ENCODE measurements at regions not wholly inside any gene's neighbourhood (a gene's known extent, or its start where the extent isn't known, plus 50 kb on each side); places are given as distances from the start of the nearest gene placed in this dataset.

DNA sequence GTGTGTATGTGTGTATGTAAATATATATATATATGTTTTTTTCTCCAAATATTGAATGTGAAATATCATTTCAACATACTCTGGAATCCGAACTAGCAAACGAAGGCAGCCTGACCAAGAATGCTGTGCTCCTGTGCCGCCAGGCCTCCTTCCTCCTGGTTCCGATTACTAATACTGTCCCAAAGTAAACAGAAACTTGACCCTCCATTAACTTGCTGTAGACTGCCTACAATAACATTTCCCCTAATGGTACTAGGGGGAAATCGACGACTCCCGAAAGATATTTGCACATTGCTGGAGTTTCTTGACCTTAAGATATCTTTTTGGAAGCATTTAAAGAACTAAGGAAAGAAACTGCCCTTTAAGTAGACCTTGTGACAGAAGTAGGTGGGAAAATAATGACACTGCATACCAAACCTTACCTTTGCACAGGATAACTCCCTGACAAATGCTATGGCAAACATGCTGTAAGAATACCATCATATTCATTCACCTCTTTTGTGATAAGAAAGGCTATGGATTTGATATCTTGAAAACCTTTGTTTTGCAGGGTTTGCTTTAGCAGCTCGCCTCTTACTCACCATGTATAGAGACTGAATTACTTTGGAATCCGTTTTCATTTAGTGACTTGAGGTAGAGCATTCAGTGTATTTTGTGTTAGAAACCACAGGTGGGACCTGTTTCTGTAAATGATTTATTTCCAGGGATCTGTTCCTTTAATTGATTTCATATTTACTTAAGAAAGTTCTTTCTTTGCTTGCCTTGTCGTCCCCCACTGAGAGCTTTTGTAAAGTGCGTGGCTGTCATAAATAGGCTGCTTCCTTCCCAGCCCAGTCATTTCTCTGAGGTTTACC, 80.1 kb downstream of the KLF5 start:
- TF ChIP-seq ZFX (IDR thresholded peaks at IDR 0.05): no peak
- TF ChIP-seq SRF (IDR thresholded peaks at IDR 0.05; ENCODE audit: low read depth): no peak
- TF ChIP-seq EZH2 (IDR thresholded peaks at IDR 0.05): no peak
- TF ChIP-seq, protein P1, sequence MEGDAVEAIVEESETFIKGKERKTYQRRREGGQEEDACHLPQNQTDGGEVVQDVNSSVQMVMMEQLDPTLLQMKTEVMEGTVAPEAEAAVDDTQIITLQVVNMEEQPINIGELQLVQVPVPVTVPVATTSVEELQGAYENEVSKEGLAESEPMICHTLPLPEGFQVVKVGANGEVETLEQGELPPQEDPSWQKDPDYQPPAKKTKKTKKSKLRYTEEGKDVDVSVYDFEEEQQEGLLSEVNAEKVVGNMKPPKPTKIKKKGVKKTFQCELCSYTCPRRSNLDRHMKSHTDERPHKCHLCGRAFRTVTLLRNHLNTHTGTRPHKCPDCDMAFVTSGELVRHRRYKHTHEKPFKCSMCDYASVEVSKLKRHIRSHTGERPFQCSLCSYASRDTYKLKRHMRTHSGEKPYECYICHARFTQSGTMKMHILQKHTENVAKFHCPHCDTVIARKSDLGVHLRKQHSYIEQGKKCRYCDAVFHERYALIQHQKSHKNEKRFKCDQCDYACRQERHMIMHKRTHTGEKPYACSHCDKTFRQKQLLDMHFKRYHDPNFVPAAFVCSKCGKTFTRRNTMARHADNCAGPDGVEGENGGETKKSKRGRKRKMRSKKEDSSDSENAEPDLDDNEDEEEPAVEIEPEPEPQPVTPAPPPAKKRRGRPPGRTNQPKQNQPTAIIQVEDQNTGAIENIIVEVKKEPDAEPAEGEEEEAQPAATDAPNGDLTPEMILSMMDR (IDR thresholded peaks at IDR 0.05 in 2 of 3, conservative IDR thresholded peaks at IDR 0.05 in 1 of 3; ENCODE audit: borderline replicate concordance in 1 of 3, insufficient read depth in 1 of 3, low read depth in 2 of 3, low read length in 2 of 3): no peak
- TF ChIP-seq SP1 (IDR thresholded peaks at IDR 0.05; ENCODE audit: low read depth): no peak
- no peak for TF ChIP-seq CEBPB (IDR thresholded peaks at IDR 0.05; ENCODE audit: low read depth)
- no peak for TF ChIP-seq POLR2AphosphoS5 (IDR thresholded peaks at IDR 0.05; ENCODE audit: low read depth, low read length)
- no peak for TF ChIP-seq RAD21 (IDR thresholded peaks at IDR 0.05; ENCODE audit: low read depth)
- TF ChIP-seq, protein P2, sequence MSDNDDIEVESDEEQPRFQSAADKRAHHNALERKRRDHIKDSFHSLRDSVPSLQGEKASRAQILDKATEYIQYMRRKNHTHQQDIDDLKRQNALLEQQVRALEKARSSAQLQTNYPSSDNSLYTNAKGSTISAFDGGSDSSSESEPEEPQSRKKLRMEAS (IDR thresholded peaks at IDR 0.05): no peak
- TF ChIP-seq, protein P3, sequence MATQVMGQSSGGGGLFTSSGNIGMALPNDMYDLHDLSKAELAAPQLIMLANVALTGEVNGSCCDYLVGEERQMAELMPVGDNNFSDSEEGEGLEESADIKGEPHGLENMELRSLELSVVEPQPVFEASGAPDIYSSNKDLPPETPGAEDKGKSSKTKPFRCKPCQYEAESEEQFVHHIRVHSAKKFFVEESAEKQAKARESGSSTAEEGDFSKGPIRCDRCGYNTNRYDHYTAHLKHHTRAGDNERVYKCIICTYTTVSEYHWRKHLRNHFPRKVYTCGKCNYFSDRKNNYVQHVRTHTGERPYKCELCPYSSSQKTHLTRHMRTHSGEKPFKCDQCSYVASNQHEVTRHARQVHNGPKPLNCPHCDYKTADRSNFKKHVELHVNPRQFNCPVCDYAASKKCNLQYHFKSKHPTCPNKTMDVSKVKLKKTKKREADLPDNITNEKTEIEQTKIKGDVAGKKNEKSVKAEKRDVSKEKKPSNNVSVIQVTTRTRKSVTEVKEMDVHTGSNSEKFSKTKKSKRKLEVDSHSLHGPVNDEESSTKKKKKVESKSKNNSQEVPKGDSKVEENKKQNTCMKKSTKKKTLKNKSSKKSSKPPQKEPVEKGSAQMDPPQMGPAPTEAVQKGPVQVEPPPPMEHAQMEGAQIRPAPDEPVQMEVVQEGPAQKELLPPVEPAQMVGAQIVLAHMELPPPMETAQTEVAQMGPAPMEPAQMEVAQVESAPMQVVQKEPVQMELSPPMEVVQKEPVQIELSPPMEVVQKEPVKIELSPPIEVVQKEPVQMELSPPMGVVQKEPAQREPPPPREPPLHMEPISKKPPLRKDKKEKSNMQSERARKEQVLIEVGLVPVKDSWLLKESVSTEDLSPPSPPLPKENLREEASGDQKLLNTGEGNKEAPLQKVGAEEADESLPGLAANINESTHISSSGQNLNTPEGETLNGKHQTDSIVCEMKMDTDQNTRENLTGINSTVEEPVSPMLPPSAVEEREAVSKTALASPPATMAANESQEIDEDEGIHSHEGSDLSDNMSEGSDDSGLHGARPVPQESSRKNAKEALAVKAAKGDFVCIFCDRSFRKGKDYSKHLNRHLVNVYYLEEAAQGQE (IDR thresholded peaks at IDR 0.05; ENCODE audit: low read depth): no peak
- TF ChIP-seq POLR2A (IDR thresholded peaks at IDR 0.05; ENCODE audit: borderline replicate concordance, extremely low read depth, insufficient read depth, insufficient read length): no peak

Data from HCT116 (cell line).